H9 (cell line): ENCODE measurements at regions not wholly inside any gene's neighbourhood (a gene's known extent, or its start where the extent isn't known, plus 50 kb on each side); places are given as distances from the start of the nearest gene placed in this dataset.

Experiments used
- DNase-seq: peaks from one replicate; pipeline ENCODE4 v3.0.0-alpha.2; 2017
- H2AFZ ChIP-seq: one replicate; pipeline ENCODE4 v1.6.1; 2013; ENCODE audit warnings: mild to moderate bottlenecking, low read length, control low read depth, moderate library complexity
- H2AK5ac ChIP-seq: 2 replicates; pipeline ENCODE4 v1.6.1; 2013; ENCODE audit warnings: low read length, control low read depth, mixed read lengths; ENCODE audit not compliant: insufficient read length
- H2BK120ac ChIP-seq: one replicate; pipeline ENCODE4 v1.6.1; 2013; ENCODE audit warnings: low read depth, mild to moderate bottlenecking, low read length, control low read depth, inconsistent platforms; ENCODE audit not compliant: poor library complexity, severe bottlenecking
- H2BK12ac ChIP-seq: 2 replicates; pipeline ENCODE4 v1.6.1; 2013; ENCODE audit warnings: low read length, control low read depth, mixed read lengths, low read depth; ENCODE audit not compliant: insufficient read length
- H2BK15ac ChIP-seq: 2 replicates; pipeline ENCODE4 v1.6.1; 2013; ENCODE audit warnings: low read depth, low read length, control low read depth
- H2BK20ac ChIP-seq: one replicate; pipeline ENCODE4 v1.6.1; 2013; ENCODE audit warnings: low read depth, mild to moderate bottlenecking, low read length, control low read depth, inconsistent platforms; ENCODE audit not compliant: poor library complexity, severe bottlenecking
- H2BK5ac ChIP-seq: 2 replicates; pipeline ENCODE4 v1.6.1; 2013; ENCODE audit warnings: low read length, control low read depth, mixed read lengths; ENCODE audit not compliant: insufficient read length
- H3K14ac ChIP-seq: 2 replicates; pipeline ENCODE4 v1.6.1; 2013; ENCODE audit warnings: low read length, control low read depth; ENCODE audit not compliant: insufficient read depth
- H3K18ac ChIP-seq: 2 replicates; pipeline ENCODE4 v1.6.1; 2013; ENCODE audit warnings: low read depth, mild to moderate bottlenecking, mixed read lengths, low read length, control low read depth; ENCODE audit not compliant: insufficient read length
- H3K23ac ChIP-seq: 2 replicates; pipeline ENCODE4 v1.6.1; 2013; ENCODE audit warnings: low read length, control low read depth, mixed read lengths, low read depth; ENCODE audit not compliant: insufficient read length
- H3K23me2 ChIP-seq: 2 replicates; pipeline ENCODE4 v1.6.1; 2013; ENCODE audit warnings: low read depth, mild to moderate bottlenecking, mixed read lengths, low read length, control low read depth; ENCODE audit not compliant: insufficient read length, poor library complexity, severe bottlenecking
- H3K27ac ChIP-seq: 2 replicates; pipeline ENCODE4 v1.5.1; 2013; ENCODE audit warnings: low read length, control low read depth, mixed read lengths, low read depth; ENCODE audit not compliant: insufficient read length
- H3K27me3 ChIP-seq: 2 replicates; pipeline ENCODE4 v1.6.1; 2013; ENCODE audit warnings: low read length, control low read depth, inconsistent platforms; ENCODE audit not compliant: insufficient read depth
- H3K4ac ChIP-seq: 2 replicates; pipeline ENCODE4 v1.6.1; 2013; ENCODE audit warnings: low read depth, mild to moderate bottlenecking, control low read depth, inconsistent platforms, low read length, moderate library complexity
- H3K4me1 ChIP-seq: 2 replicates; pipeline ENCODE4 v1.6.1; 2013; ENCODE audit warnings: low read length, control low read depth, inconsistent platforms; ENCODE audit not compliant: insufficient read depth
- H3K4me2 ChIP-seq: 2 replicates; pipeline ENCODE4 v1.6.1; 2013; ENCODE audit warnings: low read length, control low read depth, mixed read lengths; ENCODE audit not compliant: insufficient read length, insufficient read depth
- H3K56ac ChIP-seq: 2 replicates; pipeline ENCODE4 v1.6.1; 2013; ENCODE audit warnings: low read depth, mild to moderate bottlenecking, mixed read lengths, low read length, control low read depth; ENCODE audit not compliant: insufficient read length
- H3K79me1 ChIP-seq: 2 replicates; pipeline ENCODE4 v1.6.1; 2013; ENCODE audit warnings: low read depth, mild to moderate bottlenecking, moderate library complexity, low read length, control low read depth, inconsistent platforms; ENCODE audit not compliant: insufficient read depth, poor library complexity, severe bottlenecking
- H3K79me2 ChIP-seq: 2 replicates; pipeline ENCODE4 v1.6.1; 2013; ENCODE audit warnings: low read length, control low read depth, inconsistent platforms; ENCODE audit not compliant: insufficient read depth
- H3K9ac ChIP-seq: 2 replicates; pipeline ENCODE4 v1.6.1; 2013; ENCODE audit warnings: low read length, control low read depth, mixed read lengths; ENCODE audit not compliant: insufficient read length; ENCODE audit errors: extremely low read depth
- H3K9me3 ChIP-seq: one replicate; pipeline ENCODE4 v1.6.1; 2013; ENCODE audit warnings: low read depth, low read length, inconsistent platforms; ENCODE audit not compliant: control insufficient read depth
- H3T11ph ChIP-seq: one replicate; pipeline ENCODE4 v1.6.1; 2013; ENCODE audit warnings: mild to moderate bottlenecking, low read length, control low read depth, inconsistent platforms
- H4K20me1 ChIP-seq: one replicate; pipeline ENCODE4 v1.6.1; 2013; ENCODE audit not compliant: control insufficient read depth, insufficient read length, insufficient read depth
- H4K5ac ChIP-seq: 2 replicates; pipeline ENCODE4 v1.6.1; 2013; ENCODE audit warnings: low read depth, mild to moderate bottlenecking, mixed read lengths, low read length, control low read depth; ENCODE audit not compliant: insufficient read length
- H4K8ac ChIP-seq: replicated peaks from 2 replicates; pipeline ENCODE4 v1.6.1; 2013; ENCODE audit warnings: low read length, control low read depth, mixed read lengths, low read depth; ENCODE audit not compliant: insufficient read length
- H4K91ac ChIP-seq: 2 replicates; pipeline ENCODE4 v1.6.1; 2013; ENCODE audit warnings: low read depth, mild to moderate bottlenecking, moderate library complexity, mixed read lengths, low read length, control low read depth; ENCODE audit not compliant: insufficient read length
- H3K27ac Mint-ChIP-seq, 3 experiments: 2 replicates in 2 of 3; 3 replicates in 1 of 3; pipeline ENCODE4 v1.8.0; 2020 to 2021; ENCODE audit warnings: mixed read lengths in 3 of 3, mild to moderate bottlenecking in 1 of 3, moderate library complexity in 1 of 3
- H3K27me3 Mint-ChIP-seq: 2 replicates; pipeline ENCODE4 v1.8.0; 2021; ENCODE audit warnings: low read depth, mild to moderate bottlenecking, moderate library complexity, mixed read lengths
- H3K36me3 Mint-ChIP-seq, 3 experiments: 2 replicates in 2 of 3; 3 replicates in 1 of 3; pipeline ENCODE4 v1.8.0; 2020 to 2021; ENCODE audit warnings: low read depth in 3 of 3, mixed read lengths in 3 of 3; ENCODE audit not compliant: insufficient read depth in 1 of 3
- H3K4me1 Mint-ChIP-seq, 2 experiments: 2 replicates each; pipeline ENCODE4 v1.8.0; 2020; ENCODE audit warnings: mixed read lengths in 2 of 2
- H3K4me3 Mint-ChIP-seq, 2 experiments: 2 replicates in 1 of 2; 3 replicates in 1 of 2; pipeline ENCODE4 v1.8.0; 2020 to 2021; ENCODE audit warnings: mild to moderate bottlenecking in 2 of 2, mixed read lengths in 2 of 2, moderate library complexity in 1 of 2
- H3K9me3 Mint-ChIP-seq, 2 experiments: 2 replicates in 1 of 2; 3 replicates in 1 of 2; pipeline ENCODE4 v1.8.0; 2020; ENCODE audit warnings: mild to moderate bottlenecking in 2 of 2, mixed read lengths in 2 of 2, moderate library complexity in 1 of 2
- CTCF ChIP-seq: fragments of 200-600 bp; sonication (generic); conservative IDR thresholded peaks from 3 replicates; pipeline ENCODE4 v1.8.0; 2021; ENCODE audit warnings: antibody characterized with exemption, mild to moderate bottlenecking
- WGBS: extraction: QIAGEN DNeasy Blood & Tissue Kit; methylation state at CpG from one replicate; pipeline ENCODE4 v1.1.7; 2013; ENCODE audit warnings: missing lambda C conversion rate, low lambda C conversion rate, mixed read lengths; ENCODE audit not compliant: insufficient read length; ENCODE audit errors: extremely low coverage; 5-methylcytosine and 5-hydroxymethylcytosine counted together

- Histone ChIP-seq H2BK20ac (no peak overlapping the region), H3K18ac (no peak overlapping the region), H3K27ac (no peak overlapping the region), H3K14ac (no peak overlapping the region), H2BK12ac (no peak overlapping the region), H3K79me2 (no peaks in the 10 kb centered on the region), H4K5ac (no peak overlapping the region), H4K91ac (no peak overlapping the region), H3K79me1 (no peaks in the 10 kb centered on the region), H3K9ac (no peak overlapping the region), H2AFZ (no peak overlapping the region), H4K20me1 (no peaks in the 10 kb centered on the region), H3K56ac (no peak overlapping the region), H2AK5ac (no peak overlapping the region), H3K23me2 (no peaks in the 10 kb centered on the region), H3K4ac (no peak overlapping the region), H3K9me3 (no peaks in the 10 kb centered on the region), H3K27me3 (no peaks in the 10 kb centered on the region), H3K4me1 (no peaks in the 10 kb centered on the region), H3K4me2 (no peak overlapping the region), H2BK5ac (no peak overlapping the region), H4K8ac (no peak overlapping the region), H3K23ac (no peak overlapping the region), H2BK120ac (no peak overlapping the region), H2BK15ac (no peak overlapping the region), H3T11ph (no peak overlapping the region)
- H3K4me3 Mint-ChIP-seq, result no peak overlapping the region
- no peak overlapping the region for H3K27ac Mint-ChIP-seq
- H3K36me3 Mint-ChIP-seq, result peaks cover 0 to 2% (median 0%) of the 10 kb centered on the region in 3 experiments; a peak in 1 of 7 replicates
- WGBS, result no CpG with 5 or more reads among the region's 29 CpGs
- TF ChIP-seq CTCF, result no peak
- DNase-seq, result no peak
- no peaks in the 10 kb centered on the region; a peak in 2 of 5 replicates for H3K9me3 Mint-ChIP-seq
- H3K4me1 Mint-ChIP-seq, result peaks cover 4 to 7% of the 10 kb centered on the region in 2 experiments; a peak in 3 of 4 replicates
- H3K27me3 Mint-ChIP-seq, result peaks cover 1% of the 10 kb centered on the region
Observed at GRCh38 chr19:32022731-32023563, 322.5 kb upstream of the ZNF507 start.
